Endothelial cell of umbilical vein (primary cell): ENCODE measurements at regions not wholly inside any gene's neighbourhood (a gene's known extent, or its start where the extent isn't known, plus 50 kb on each side); places are given as distances from the start of the nearest gene placed in this dataset.

Experiments used
- CTCF ChIP-seq, 2 donors: IDR thresholded peaks; 1 replicate in 1 of 2; 2 replicates in 1 of 2; pipeline ENCODE4 v1.5.1; 2011; ENCODE audit warnings: low read length in 2 of 2, mild to moderate bottlenecking in 2 of 2, moderate library complexity in 2 of 2, control low read depth in 1 of 2, inconsistent platforms in 1 of 2, low read depth in 1 of 2; ENCODE audit not compliant: insufficient read depth in 1 of 2; ENCODE audit errors: extremely low read depth in 1 of 2
- EZH2 ChIP-seq: IDR thresholded peaks from 2 replicates; pipeline ENCODE4 v1.6.1; 2012; ENCODE audit warnings: borderline replicate concordance, low read depth, mild to moderate bottlenecking, moderate library complexity, low read length, inconsistent platforms; ENCODE audit not compliant: severe bottlenecking
- POLR2A ChIP-seq: IDR thresholded peaks from 2 replicates; pipeline ENCODE4 v1.6.1; 2012; ENCODE audit warnings: low read depth, mild to moderate bottlenecking, control low read depth, low read length

GRCh38 chr4:129239088-129239487 lies 143.1 kb downstream of the C4orf33 start:
- no peak for TF ChIP-seq CTCF (IDR thresholded peaks at IDR 0.05; ENCODE audit: extremely low read depth in 1 of 2, insufficient read depth in 1 of 2, low read depth in 1 of 2, low read length in 2 of 2)
- no peak for TF ChIP-seq POLR2A
- TF ChIP-seq EZH2, result no peak
